Activated T-helper 1 cell treated with anti-CD3 and anti-CD28 coated beads, Interleukin-12 subunit alpha, Interleukin-12 subunit beta, Interleukin-2, Interleukin-4 antibody, amounts not matched to agents 30 ng/mL and 10 ng/mL and 1 ng/mL, durations not matched to agents 14 hours and 24 hours and 36 hours (primary cell): ENCODE measurements at regions not wholly inside any gene's neighbourhood (a gene's known extent, or its start where the extent isn't known, plus 50 kb on each side); places are given as distances from the start of the nearest gene placed in this dataset.

ENCODE experiments used
- DNase-seq: peaks from one replicate; pipeline ENCODE4 v3.0.0; 2021; ENCODE audit warnings: low spot score
- H3K27ac Mint-ChIP-seq: one replicate; pipeline ENCODE4 v1.8.0; 2021; ENCODE audit warnings: mild to moderate bottlenecking, mixed read lengths
- H3K27me3 Mint-ChIP-seq: one replicate; pipeline ENCODE4 v1.8.0; 2022; ENCODE audit warnings: mild to moderate bottlenecking, moderate library complexity, mixed read lengths; ENCODE audit not compliant: insufficient read depth
- H3K36me3 Mint-ChIP-seq: one replicate; pipeline ENCODE4 v1.8.0; 2021; ENCODE audit warnings: low read depth, mixed read lengths
- H3K4me1 Mint-ChIP-seq: one replicate; pipeline ENCODE4 v1.8.0; 2021; ENCODE audit warnings: low read depth, mixed read lengths
- H3K4me3 Mint-ChIP-seq: one replicate; pipeline ENCODE4 v1.8.0; 2021; ENCODE audit warnings: mild to moderate bottlenecking, moderate library complexity, mixed read lengths
- H3K9me3 Mint-ChIP-seq: one replicate; pipeline ENCODE4 v1.8.0; 2021; ENCODE audit warnings: mixed read lengths
- intact Hi-C: fragments of 100-400 bp; cut with micrococcal nuclease; formaldehyde crosslinking; loops from one replicate; pipeline ENCODE4 v1.15.1; 2024

DNA sequence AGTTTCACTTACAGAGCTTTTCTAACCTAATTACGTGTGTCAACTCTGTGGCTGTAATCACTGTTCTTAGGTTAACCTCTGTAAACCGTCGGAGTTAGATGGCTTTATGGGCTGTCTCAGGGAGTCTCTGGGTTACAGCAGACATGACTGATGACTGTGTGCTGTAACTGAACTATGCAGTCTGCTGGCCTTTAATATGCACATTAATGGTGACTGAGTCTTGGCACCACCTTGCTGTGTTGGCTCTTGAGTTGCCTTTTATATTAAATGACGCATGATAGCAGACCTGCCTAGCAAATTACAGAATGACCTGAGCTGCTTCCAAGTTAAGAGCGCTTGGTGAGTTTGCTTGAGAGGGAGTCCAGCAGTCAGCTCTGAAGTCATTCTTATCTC is 90.1 kb downstream of the ACKR3 start:
- H3K9me3 Mint-ChIP-seq, result no peaks in the 10 kb centered on the region
- peaks cover 6% of the 10 kb centered on the region for H3K27me3 Mint-ChIP-seq
- no peaks in the 10 kb centered on the region for H3K36me3 Mint-ChIP-seq
- H3K4me1 Mint-ChIP-seq, result no peaks in the 10 kb centered on the region
- no peak for DNase-seq
- H3K27ac Mint-ChIP-seq, result no peak overlapping the region
- intact Hi-C loops, result no loop called here
- H3K4me3 Mint-ChIP-seq, result no peak overlapping the region

- DNase-seq, result no peak
- H3K36me3 Mint-ChIP-seq, result no peaks in the 10 kb centered on the region
- H3K27ac Mint-ChIP-seq, result no peak overlapping the region
- intact Hi-C loops, result no loop called here
- peaks cover 7% of the 10 kb centered on the region for H3K27me3 Mint-ChIP-seq
- H3K9me3 Mint-ChIP-seq, result no peaks in the 10 kb centered on the region
- H3K4me3 Mint-ChIP-seq, result no peak overlapping the region
- no peaks in the 10 kb centered on the region for H3K4me1 Mint-ChIP-seq
Measured at GRCh38 chr2:236661061-236661761, 91.6 kb downstream of the ACKR3 start.

GRCh38 chr2:236661762-236662110 is 92.1 kb downstream of the ACKR3 start:
- DNase-seq, result no peak
- peaks cover 10% of the 10 kb centered on the region for H3K27me3 Mint-ChIP-seq
- intact Hi-C loops, result no loop called here
- H3K36me3 Mint-ChIP-seq, result no peaks in the 10 kb centered on the region
- no peak overlapping the region for H3K27ac Mint-ChIP-seq
- H3K4me1 Mint-ChIP-seq, result no peaks in the 10 kb centered on the region
- H3K4me3 Mint-ChIP-seq, result no peak overlapping the region
- no peaks in the 10 kb centered on the region for H3K9me3 Mint-ChIP-seq

DNA sequence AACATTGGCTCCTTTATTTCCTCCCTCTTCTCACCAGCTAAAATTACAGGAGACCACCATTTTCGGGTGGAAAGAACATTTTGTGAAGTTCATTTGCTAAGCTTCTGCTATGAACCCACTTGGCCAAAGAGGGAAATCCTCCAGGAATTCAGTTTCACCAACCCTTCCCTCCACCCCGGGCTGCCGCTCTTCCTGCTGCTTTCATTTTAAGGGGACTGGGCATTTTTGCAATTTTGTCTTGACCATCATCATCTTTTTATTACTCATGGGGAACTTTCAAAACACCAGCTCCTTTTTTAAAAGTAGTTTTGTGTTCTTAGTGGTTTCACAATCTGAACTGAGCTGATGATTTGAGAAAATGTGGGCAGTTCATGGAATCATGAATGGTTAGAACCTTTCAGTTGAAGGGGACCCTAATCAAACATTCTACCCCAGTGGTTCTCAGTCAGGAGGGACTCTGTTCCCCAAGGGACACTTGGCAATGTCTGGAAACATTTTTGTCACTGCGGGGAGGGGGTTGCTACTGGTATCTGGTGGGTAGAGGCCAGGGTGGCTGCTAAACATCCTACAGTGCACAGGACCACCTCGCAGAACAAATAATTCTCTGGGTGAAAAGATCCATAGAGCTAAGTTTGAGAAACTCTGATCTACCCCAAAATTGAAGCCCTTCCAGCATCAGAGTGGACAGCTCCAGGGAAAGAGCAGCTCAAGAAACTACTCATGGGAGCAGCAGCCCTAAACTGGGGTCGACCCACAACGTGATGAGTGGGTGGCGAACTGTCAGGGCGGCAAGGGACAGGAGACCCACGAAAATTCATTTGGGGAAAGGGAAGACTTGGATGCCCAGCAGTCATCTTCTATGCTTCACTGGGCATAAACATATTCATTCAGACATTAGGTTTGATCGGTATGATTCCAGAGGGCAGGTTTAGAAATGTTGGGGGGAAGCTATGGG is 92.9 kb downstream of the ACKR3 start:
- no peak for DNase-seq

GRCh38 chr2:236663287-236664101 is 93.9 kb downstream of the ACKR3 start:
- Mint-ChIP-seq H3K27ac (no peak overlapping the region), H3K36me3 (no peaks in the 10 kb centered on the region), H3K9me3 (no peaks in the 10 kb centered on the region), H3K4me1 (no peaks in the 10 kb centered on the region), H3K4me3 (no peak overlapping the region), H3K27me3 (peaks cover 9% of the 10 kb centered on the region)
- intact Hi-C loops, result no loop called here
- no peak for DNase-seq

More for the DNA sequence above, 92.9 kb downstream of the ACKR3 start:
- peaks cover 10% of the 10 kb centered on the region for H3K27me3 Mint-ChIP-seq
- no peak overlapping the region for H3K4me3 Mint-ChIP-seq
- H3K36me3 Mint-ChIP-seq, result no peaks in the 10 kb centered on the region
- H3K4me1 Mint-ChIP-seq, result no peaks in the 10 kb centered on the region
- intact Hi-C loops, result no loop called here
- H3K9me3 Mint-ChIP-seq, result no peaks in the 10 kb centered on the region
- H3K27ac Mint-ChIP-seq, result no peak overlapping the region

- Mint-ChIP-seq H3K9me3 (no peaks in the 10 kb centered on the region), H3K27ac (no peak overlapping the region), H3K4me3 (no peak overlapping the region), H3K4me1 (no peaks in the 10 kb centered on the region), H3K27me3 (peaks cover 9% of the 10 kb centered on the region), H3K36me3 (no peaks in the 10 kb centered on the region)
- intact Hi-C loops, result no loop called here
- DNase-seq, result no peak
Measured at GRCh38 chr2:236664136-236664535, 94.5 kb downstream of the ACKR3 start.

DNA sequence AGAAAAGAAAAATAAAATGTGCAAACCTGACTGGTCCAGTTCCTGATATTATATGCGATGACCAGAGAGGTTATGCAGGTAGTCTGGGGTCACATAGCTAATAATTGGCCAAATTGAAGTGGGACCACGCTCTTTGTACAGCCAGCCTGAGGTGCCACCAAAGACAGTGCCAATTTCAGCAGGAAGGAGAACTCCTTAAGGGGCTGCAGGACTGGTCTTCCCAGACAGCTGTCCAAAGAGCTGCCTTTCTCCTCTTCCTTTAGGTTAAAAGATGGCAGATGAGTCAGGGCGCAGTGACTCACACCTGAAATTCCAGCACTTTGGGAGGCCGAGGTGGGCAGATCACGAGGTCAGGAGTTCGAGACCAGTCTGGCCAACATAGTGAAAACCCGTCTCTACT is 95.5 kb downstream of the ACKR3 start:
- Mint-ChIP-seq H3K4me1 (no peaks in the 10 kb centered on the region), H3K36me3 (no peaks in the 10 kb centered on the region), H3K4me3 (no peak overlapping the region), H3K27ac (no peak overlapping the region), H3K27me3 (peaks cover 9% of the 10 kb centered on the region), H3K9me3 (no peaks in the 10 kb centered on the region)
- intact Hi-C loops, result no loop called here
- no peak for DNase-seq

DNA sequence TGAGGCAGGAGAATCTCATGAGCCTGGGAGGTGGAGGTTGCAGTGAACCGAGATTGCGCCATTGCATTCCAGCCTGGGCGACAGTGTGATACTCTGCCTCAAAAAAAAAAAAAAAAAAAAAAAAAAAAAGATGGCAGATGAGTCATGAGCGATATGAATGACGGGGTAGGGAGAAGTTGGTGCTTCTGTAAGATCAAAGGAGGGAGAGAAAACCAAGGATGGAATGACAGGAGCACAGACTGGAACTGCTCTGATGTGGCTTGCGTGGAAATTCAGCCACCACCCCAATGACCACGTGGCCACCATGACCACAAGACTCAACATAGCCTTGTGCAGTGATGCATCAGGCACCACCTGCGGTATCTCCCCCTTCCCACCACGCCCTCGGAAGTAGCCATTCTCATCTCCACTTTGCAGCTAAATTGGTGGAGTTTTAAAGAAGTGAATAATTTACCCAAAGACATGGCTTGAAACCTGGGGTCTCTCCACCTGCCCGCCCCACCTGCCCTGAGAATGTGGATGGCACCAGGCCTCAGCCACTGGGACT is 96.0 kb downstream of the ACKR3 start:
- Mint-ChIP-seq H3K9me3 (no peaks in the 10 kb centered on the region), H3K27me3 (peaks cover 9% of the 10 kb centered on the region), H3K4me3 (no peak overlapping the region), H3K36me3 (no peaks in the 10 kb centered on the region), H3K27ac (no peak overlapping the region), H3K4me1 (no peaks in the 10 kb centered on the region)
- intact Hi-C loops, result no loop called here
- DNase-seq, result no peak

- Mint-ChIP-seq H3K9me3 (no peaks in the 10 kb centered on the region), H3K36me3 (no peaks in the 10 kb centered on the region), H3K27ac (no peak overlapping the region), H3K4me3 (no peak overlapping the region), H3K27me3 (peaks cover 9% of the 10 kb centered on the region), H3K4me1 (no peaks in the 10 kb centered on the region)
- no peak for DNase-seq
- intact Hi-C loops, result no loop called here
Measured at GRCh38 chr2:236666646-236667204, 97.1 kb downstream of the ACKR3 start.

DNA sequence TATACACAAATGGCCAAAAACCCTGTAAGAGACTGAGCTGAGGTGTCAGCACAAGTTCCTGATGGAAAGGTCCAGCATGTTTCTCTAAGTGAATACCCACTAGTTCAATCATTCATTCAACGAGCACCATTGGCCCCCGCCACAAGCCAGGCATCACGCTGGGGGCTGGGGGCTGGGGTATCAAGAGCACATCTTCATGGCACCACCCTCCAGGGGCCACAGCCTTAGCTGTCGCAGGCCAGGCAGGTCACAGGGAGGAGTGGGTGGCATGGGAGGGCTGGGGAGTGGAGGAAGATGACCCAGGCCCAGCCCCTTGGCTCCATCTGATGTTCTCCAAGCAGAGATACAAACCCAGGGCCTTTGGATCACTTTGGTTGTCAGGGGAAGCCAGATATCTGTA is 97.9 kb downstream of the ACKR3 start:
- H3K27me3 Mint-ChIP-seq, result peaks cover 7% of the 10 kb centered on the region
- intact Hi-C loops, result no loop called here
- no peaks in the 10 kb centered on the region for H3K9me3 Mint-ChIP-seq
- H3K27ac Mint-ChIP-seq, result no peak overlapping the region
- H3K4me3 Mint-ChIP-seq, result no peak overlapping the region
- no peaks in the 10 kb centered on the region for H3K36me3 Mint-ChIP-seq
- DNase-seq, result no peak
- H3K4me1 Mint-ChIP-seq, result no peaks in the 10 kb centered on the region

GRCh38 chr2:236668531-236668969 is 98.9 kb downstream of the ACKR3 start:
- Mint-ChIP-seq H3K4me3 (no peak overlapping the region), H3K9me3 (no peaks in the 10 kb centered on the region), H3K27ac (no peak overlapping the region), H3K36me3 (no peaks in the 10 kb centered on the region), H3K27me3 (peaks cover 4% of the 10 kb centered on the region), H3K4me1 (no peaks in the 10 kb centered on the region)
- intact Hi-C loops, result no loop called here
- DNase-seq, result no peak

GRCh38 chr2:236670235-236670620 is 100.6 kb downstream of the ACKR3 start:
- H3K4me3 Mint-ChIP-seq, result no peak overlapping the region
- no peak for DNase-seq
- intact Hi-C loops, result no loop called here
- no peaks in the 10 kb centered on the region for H3K9me3 Mint-ChIP-seq
- H3K27ac Mint-ChIP-seq, result no peak overlapping the region
- H3K36me3 Mint-ChIP-seq, result no peaks in the 10 kb centered on the region
- no peaks in the 10 kb centered on the region for H3K4me1 Mint-ChIP-seq
- H3K27me3 Mint-ChIP-seq, result peaks cover 4% of the 10 kb centered on the region
